HG03457 (cell line): ENCODE measurements at regions not wholly inside any gene's neighbourhood (a gene's known extent, or its start where the extent isn't known, plus 50 kb on each side); places are given as distances from the start of the nearest gene placed in this dataset.
"Not testable (repeated sequence)": the region's sequence is repeated elsewhere in the genome, so short reads cannot be mapped to it uniquely, and the experiment has no call there.

Experiments used
- ATAC-seq: cut with Tn5 transposase; IDR thresholded peaks from one replicate; pipeline ENCODE4 v1.9.1; 2021; ENCODE audit warnings: moderate number of reproducible peaks; ENCODE audit not compliant: unreplicated experiment

GRCh38 chr21:14688412-14688811, 142.3 kb upstream of the SAMSN1 start:
- no peak for ATAC-seq

GRCh38 chr21:14687268-14687625, 141.1 kb upstream of the SAMSN1 start:
- ATAC-seq, result peak; percentile 39

GRCh38 chr21:14686466-14687267, 140.6 kb upstream of the SAMSN1 start:
- peak; percentile 46 for ATAC-seq

GRCh38 chr21:14685568-14685967, 139.5 kb upstream of the SAMSN1 start:
- no peak for ATAC-seq

- no peak for ATAC-seq
Observed at GRCh38 chr21:14684071-14684470, 138.0 kb upstream of the SAMSN1 start.

- no peak for ATAC-seq
Observed at GRCh38 chr21:14683063-14683462, 136.9 kb upstream of the SAMSN1 start.

GRCh38 chr21:14678973-14679574, 133.0 kb upstream of the SAMSN1 start:
- ATAC-seq, result no peak

GRCh38 chr21:14677639-14678179, 131.6 kb upstream of the SAMSN1 start:
- no peak for ATAC-seq

- ATAC-seq, result no peak
Observed at GRCh38 chr21:14677013-14677412, 130.9 kb upstream of the SAMSN1 start.

- ATAC-seq, result no peak
Observed at GRCh38 chr21:14675774-14676530, 129.8 kb upstream of the SAMSN1 start.

- no peak for ATAC-seq
Observed at GRCh38 chr21:14673649-14674048, 127.5 kb upstream of the SAMSN1 start.

- no peak for ATAC-seq
Observed at GRCh38 chr21:14672466-14672865, 126.4 kb upstream of the SAMSN1 start.

- no peak for ATAC-seq
Observed at GRCh38 chr21:14670409-14670808, 124.3 kb upstream of the SAMSN1 start.

GRCh38 chr21:14669092-14669491, 123.0 kb upstream of the SAMSN1 start:
- not testable (repeated sequence) for ATAC-seq

GRCh38 chr21:14657241-14658008, 111.3 kb upstream of the SAMSN1 start:
- ATAC-seq, result no peak

- ATAC-seq, result no peak
Observed at GRCh38 chr21:14646893-14647292, 100.8 kb upstream of the SAMSN1 start.

GRCh38 chr21:14645702-14646101, 99.6 kb upstream of the SAMSN1 start:
- no peak for ATAC-seq

GRCh38 chr21:14632359-14632758, 86.2 kb upstream of the SAMSN1 start:
- no peak for ATAC-seq

GRCh38 chr21:14630556-14631069, 84.5 kb upstream of the SAMSN1 start:
- no peak for ATAC-seq

- no peak for ATAC-seq
Observed at GRCh38 chr21:14629461-14629860, 83.3 kb upstream of the SAMSN1 start.

- ATAC-seq, result not testable (repeated sequence)
Observed at GRCh38 chr21:14623079-14623478, 77.0 kb upstream of the SAMSN1 start.
